ENCODE measurements at regions not wholly inside any gene's neighbourhood (a gene's known extent, or its start where the extent isn't known, plus 50 kb on each side); places are given as distances from the start of the nearest gene placed in this dataset.

DNA sequence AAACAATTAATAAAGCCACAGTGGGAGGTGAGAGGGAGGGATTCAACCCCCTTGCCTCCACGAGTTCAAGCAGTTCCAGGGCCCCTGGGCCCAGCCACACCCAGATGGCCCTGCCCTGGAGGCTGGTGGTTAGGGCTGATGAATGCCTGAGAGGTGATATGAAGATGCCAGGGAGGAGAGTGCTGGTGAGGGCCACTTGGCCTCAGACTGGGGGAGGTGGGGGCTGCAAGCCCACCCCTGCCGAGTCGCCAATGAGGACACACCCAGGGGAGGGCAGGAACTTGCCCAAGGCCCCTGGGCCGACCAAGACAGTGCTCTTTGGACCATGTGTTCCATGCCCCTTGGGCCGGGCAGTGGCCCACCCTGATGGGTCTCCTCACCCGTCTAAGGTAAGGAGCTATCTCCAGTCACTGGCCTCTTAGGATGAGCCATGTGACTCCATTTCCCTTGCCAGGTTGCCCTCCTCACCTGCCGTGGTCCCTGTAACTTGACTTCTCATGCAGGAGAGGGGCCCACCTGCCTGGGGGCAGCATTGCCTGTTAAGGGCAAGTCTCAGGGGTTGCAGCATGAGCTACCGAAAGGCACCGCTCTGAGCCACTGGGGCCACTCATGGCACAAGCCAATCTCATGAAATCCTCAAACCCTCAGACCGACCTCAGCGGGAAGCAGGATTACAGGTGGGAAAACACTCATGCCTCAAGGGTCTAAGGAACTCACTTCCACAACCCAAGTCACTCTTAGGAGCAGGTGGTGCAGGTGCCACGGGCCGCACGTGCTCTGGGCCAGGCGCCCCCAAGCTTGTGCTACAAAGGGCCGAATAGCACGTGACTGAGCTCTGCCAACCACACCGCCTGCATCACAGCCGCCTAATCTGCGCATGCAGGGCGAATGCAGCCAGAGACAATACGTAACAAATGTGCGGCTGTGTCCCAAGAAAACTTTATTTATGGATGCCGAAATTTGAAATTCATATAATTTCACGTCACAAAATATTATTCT lies 147.4 kb upstream of the MLN start:
- DNase-seq, result no peak

DNA sequence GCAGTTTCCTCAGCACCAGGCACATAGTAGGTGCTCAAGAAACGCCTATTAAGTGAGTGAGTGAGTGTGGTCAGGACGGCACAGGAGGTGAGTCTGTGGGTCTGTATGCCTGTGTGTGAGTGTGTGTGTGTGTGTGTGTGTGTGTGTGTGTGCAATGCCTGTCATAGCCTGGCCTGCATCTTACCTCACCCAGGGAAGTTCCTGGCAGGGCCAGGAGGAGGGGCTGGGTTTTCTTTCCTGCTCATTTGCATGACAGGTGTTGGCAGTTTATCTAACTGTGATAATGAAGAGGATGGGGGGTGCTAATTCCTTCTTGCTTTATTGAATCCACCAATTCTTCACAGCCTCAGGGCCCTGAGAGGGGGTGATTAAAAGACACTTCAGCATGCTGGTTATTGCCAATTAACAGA lies 146.7 kb upstream of the MLN start:
- no peak for DNase-seq

DNA sequence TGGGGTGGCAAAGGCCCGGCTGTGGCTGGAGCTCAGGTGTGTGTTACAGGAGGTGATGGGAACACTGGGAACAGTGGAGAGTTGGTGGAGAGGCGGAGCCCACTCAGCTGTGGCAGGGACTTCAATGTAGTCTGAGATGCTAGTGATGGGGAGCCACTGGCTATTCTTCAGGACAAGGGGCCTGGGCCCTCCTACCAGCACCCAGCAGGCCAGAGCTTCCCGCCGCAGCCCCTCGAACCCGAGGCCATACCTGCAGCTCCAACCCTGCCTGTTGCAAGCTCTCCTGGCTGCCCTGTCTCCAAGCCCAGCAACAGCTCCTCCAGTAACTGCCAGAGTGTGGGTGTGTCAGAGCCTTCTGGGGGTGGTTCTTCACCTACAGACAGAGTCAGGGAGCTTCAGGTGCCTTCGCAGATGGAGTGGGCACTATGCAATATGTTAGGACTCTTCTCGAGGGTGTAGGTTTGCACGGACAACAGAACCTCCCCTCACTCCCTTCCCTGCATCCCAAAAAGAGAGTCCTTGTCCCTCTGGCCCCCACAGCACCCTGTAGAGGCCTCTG lies 146.2 kb upstream of the MLN start:
- no peak for DNase-seq

DNA sequence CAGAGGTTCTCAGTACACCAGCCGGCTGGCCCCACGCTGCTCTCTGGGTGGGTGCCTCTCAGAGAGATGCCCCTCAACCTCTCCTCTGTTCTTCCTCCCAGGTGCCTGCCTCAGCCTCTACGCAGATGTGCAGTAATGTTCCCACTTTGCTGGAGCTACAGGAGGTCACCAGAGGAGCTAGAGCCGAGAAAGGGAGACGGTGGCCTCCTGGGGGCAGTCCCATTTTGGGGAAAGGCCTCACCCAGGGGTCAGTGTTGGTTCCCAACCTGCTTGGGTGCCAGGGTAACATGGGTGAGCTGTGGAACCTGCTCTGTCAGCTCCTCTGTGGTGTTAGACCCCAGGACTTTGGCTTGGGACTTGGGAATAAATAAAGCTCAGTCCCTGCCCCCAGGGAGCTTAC lies 145.3 kb upstream of the MLN start:
- no peak for DNase-seq

DNA sequence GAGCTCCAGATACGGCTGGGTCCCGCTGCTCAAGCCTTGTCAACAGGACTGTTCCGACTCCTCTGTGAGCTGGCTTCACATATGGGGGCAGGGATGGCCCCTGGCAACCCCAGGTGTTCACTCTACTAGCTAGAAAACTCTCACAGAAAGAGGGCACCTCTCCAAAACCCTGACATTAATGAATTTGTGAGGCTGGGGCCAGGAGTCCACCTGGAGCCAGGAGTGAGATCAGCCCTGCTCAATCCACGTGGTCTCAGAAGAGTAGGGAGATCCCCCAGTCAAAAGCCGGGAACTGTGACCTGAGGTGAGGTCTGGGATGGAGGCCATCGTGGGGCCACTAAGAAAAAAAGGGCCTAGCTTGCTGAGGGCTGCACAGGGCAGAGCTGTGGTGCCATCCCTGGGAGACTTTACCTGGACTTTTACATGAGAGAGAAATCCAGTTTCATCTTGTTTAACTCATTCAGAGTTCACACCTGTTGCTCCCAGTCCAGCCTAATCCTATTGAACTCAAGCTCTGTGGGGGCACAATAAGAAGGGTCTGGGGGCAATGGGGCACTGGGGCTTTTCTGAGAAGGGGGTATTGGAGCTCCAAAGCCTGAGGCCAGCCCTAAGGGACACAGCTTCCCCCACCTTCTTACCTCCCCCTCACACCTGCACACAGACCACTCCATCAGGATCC lies 144.3 kb upstream of the MLN start:
- DNase-seq, result no peak

DNA sequence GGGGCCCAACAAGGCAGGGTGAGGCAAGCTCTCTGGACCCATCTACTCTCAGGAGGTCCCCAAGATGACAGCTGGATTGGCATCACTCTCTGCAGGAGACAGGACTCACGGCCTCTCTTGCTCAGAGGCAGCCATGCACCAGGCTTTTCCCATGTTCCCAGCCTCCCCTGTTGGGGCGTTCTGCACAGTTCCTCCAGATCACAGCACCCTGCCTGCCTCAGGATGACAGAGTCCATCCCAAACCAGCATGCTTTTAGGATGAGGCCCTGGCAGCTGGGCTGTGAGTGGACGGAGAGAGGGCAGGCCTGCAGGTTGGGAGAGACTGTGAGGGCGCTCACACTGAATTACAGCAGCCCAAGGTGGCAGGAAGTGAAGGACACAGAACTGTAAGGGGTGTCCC lies 143.2 kb upstream of the MLN start:
- no peak for DNase-seq

DNA sequence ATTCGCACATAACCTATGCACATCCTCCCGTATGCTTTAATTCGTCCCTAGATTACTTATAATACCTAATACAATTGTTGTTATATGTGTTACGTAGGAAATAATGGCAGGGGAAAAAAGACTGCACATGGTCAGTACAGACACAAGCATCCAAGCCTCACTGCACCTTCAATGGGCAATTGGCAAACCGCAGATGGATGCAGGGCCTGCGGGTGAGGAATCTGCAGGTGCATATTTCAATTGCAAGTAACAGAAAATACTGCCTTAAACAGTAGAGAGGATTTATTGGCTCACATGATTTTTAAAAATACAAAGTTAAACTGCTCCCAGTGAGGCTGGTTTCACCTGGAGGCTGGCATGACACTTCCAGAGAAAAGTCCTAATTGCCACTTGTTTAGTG lies 142.1 kb upstream of the MLN start:
- no peak for DNase-seq

DNA sequence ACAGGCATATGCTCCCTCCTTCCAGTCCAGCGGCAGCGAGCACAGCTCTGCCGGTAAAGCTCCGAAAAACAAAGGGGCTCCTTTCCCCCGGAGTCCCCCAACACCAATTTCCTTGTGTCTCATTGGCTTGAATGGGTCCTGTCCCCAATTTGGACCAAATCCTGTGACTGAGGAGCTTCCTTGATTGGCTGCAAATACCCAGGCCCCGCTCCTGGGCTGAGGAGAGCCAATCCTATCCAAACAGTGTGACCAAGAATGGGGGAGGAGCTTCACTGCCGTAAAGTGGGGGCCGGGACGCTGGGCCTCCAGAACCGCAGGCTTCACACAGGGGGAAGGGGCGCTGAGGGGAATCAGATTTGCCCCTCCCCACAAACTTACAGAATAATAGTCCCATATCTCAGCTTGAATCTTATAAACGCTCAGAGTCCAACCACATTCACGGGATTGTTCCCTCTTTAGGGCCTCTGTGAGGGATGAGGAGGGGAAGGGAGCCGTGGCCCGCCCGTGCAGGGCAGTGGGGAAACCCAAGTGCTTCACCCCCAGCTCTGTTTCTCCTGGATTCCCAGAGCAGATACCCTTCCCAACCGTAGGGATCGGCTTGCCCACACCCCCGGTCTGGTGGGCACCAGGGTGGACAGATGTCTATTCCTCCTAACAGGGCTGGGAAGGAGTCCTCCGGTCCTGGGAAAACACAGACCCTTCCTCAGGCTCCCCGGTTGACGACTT lies 141.0 kb upstream of the MLN start:
- DNase-seq, result no peak

DNA sequence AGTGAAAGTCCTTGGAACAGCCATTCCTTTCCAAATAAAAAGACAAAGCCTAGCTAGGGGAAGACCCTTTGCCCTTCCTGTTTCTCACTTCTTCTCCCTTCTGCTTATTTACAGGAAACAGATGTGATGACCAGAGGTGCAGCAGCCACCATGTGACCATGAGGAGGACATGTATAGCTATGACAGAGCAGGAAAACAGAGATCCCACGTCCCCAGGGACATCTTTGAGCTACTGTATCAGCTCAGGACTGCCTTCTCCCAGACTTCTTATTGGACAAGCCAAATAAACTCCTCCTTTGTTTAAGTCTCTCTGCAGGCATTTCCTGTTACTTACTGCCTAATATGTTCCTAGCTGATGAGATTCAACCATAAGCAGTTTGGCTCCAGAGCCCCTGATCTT lies 133.1 kb upstream of the MLN start:
- no peak for DNase-seq

DNA sequence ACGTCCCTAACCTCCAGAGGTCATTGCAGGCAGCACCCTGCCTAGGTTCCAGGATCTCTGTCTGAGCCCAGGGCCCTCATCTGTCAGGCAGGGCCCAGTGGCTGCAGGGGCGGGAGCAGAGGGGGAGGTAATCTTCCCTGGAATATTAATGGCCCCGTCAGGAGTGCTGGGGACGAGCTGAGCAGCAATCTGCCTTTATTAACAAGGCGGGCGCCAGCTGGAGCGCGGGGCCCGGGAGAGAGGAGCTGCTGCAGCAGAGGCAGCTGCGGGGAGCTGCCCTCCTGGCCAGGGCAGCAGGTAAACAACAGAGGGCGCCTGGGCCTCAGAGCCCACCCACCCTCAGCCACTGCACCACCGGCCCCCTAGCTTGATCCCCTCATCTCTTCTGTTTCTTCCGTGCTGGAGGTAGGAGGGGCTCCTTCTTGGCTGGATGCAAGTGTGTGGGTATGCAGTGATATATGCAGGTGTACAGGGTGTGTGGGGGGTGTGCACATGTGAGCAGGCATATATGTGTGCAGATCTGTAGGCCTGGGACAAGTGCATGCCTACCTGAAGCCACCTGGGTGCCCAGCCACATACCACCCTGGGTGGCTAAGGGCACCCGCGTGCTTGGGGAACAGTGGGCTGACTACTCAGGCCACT lies 131.8 kb upstream of the MLN start:
- DNase-seq, result peak; percentile 31

DNA sequence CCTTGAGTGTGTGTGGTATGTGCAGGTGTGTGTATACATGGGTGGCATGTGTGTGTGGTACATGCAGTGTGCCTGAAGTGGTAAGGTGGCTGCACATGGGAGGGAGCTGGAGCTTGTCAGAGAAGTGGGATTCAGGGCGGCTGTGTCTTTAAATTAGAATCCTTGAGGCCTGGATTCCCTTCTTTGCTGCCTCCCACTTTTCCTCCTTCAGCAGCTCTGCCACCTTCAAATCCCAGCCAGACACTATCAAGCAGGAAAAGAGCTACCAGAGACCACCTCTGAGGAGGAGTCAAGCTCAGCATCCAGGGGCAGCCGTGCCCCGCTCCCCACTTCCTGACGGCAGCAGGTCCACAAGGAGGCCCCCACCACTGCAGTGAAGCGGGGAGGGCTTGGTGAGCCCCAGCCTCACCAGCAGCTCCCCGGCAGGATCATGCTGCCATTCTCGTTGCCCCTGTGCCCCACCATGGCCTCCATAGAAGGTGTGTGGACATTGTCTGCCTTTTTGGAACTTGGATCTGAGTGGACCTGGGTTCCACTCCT lies 131.0 kb upstream of the MLN start:
- DNase-seq, result no peak

DNA sequence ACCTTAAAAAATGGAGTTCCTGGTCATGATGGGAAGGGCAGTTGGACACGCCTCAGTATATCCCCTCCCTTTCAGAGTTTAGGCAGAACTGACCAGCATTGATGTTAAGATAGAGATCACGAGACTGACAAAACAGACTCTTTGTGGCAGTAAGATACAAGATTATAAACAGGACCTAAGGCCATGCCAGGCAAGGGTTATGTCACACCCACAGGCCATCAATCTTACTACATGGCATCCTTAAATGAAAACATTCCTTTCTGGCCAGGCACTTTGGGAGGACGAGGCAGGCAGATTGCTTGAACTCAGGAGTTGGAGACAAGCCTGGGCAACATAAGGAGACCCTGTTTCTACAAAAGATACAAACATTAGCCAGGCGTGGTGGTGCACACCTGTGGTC lies 129.3 kb upstream of the MLN start:
- DNase-seq, result no peak

DNA sequence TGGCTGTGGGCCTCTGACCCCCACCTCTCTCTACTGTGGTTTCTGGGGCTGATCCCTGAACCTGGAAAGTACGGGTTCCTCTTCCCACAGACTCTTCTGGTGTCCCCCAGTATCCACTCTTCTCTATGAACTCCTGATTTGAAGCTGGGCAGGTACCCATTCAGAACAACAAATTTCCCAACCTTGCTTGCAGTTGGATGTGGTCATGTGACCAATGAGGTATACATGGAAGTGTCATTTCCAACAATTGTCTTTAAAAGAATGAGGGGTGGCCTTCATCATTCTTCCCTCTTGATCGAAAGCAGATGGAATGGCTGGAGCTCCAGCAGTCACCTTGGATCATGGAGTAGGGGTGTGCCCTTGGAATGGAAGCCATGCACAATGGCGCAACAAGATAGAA lies 128.0 kb upstream of the MLN start:
- no peak for DNase-seq

DNA sequence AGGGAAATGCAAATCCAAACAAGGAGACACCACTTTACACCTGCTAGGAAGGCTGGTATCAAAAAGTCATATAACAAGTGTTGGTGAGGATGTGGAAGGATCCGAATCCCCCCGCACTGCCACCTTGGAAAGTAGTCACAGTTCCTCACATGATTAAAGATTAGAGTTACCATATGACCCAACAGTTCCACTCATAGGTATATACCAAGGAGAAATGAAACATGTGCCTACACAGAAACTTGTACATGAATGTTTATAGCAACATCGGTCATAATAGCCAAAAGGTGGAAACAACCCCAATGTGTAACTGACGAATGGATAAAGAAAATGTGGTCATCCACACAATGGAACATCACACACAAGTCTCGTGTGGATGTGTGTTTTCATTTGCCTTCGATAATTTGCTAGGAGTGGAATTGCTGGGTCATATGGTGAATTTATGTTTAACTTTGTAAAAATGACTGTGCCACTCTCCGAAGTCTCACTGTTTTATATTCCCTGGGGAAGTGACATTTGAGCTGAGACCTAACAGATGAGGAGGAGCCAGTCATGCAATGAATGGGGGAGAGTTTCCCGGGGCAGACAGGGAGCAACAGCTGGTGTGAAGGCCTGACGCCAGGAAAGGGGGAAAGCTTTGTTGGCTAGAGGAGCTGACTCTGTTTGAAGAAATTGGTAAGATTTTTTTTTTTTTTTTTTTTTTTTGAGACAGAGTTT lies 125.9 kb upstream of the MLN start:
- peak; percentile 64 for DNase-seq

DNA sequence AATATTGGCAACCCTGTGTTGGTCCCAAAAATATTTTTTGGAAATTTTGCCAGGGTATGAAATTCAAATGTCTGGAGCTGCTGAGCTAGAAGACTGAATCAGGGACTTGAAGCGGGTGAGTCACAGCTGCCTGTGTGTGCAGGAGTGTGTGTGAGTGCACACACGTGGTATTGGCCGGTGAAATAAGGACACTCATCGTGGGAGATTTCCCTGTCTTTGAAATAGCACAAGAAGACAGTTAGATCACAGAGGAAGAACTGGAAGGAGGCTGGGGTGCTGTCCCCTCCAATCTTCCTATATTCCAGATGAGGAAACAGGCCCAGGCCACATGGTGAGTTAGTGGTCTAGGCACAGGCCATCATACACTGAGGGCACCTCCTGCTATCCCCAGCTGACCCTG lies 123.8 kb upstream of the MLN start:
- no peak for DNase-seq

DNA sequence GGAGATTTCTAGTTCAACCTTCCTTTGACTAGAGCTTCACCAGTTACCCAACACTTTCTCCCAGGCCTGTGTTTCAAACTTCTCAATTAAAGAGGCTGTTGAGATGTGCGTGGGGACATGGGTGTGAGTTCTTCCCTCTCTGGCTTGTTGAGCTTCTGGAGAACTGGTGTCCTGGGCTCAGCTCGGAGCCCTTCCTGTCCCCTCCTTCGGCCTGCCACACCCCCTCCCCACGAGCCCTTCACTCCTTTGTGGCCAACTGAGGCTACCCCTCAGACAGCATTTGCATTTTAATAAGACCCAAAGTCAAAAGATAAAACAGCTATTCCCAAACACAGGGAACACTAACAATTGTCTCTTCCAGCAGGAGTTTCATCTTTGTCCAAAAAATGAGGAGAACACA lies 123.3 kb upstream of the MLN start:
- DNase-seq, result no peak

DNA sequence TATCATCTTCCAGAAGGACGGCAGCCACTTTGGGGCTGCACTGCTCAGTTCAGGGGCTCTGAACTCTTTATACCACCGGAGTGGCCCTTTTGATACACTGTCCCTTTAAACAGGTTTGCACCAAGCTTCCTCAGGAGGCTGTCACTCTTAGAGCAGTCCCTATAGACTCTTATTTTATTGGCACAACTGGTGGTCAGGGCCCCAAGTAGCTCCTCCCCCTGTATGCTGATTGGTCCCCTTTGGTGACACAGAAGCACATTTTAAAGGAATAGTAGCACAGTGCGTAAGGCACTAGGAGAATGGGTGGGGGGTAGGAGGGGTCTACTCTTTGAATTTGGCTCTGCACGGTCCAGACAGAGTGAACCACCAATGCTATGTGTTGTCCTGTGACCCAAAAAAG lies 122.6 kb upstream of the MLN start:
- DNase-seq, result no peak

DNA sequence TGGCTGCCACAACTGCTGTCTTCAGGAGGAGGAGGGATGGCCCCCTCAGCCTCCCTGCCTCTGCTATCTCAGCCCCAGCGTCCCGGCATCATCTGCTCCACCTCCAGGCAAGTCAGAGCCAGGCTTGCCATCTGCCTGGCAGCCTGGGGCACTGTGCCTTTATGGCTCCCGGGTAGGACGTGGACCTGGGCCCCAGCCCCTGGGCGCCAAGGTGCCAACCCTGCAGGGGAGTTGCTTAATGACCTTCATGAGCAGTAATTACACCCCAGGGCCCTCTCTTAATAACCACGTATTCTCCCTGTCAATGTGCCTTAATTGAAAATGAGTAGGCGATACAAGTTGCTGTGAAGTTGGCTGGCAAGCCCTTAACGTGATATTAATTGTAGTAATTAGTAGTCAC lies 122.1 kb upstream of the MLN start:
- DNase-seq, result no peak

DNA sequence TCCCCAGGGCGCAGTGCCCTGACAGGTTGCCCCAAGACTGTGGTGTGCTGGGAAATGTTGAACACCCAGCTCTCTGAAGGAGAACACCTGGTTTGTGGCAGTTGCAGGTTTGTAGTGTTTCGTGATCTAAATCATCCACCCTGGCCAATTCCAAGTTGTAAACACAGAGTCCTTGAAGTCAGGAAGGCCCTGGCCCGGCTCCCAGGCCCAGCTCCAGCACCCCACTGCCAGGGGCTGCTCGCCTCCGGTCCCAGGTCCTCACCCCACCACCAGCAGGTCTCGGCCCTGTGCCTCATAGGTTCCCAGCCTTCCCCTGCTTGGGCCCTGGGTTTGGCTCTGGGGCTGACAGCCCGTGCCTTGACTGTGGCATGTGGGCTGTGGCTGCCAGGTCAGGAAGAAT lies 121.4 kb upstream of the MLN start:
- DNase-seq, result no peak

DNA sequence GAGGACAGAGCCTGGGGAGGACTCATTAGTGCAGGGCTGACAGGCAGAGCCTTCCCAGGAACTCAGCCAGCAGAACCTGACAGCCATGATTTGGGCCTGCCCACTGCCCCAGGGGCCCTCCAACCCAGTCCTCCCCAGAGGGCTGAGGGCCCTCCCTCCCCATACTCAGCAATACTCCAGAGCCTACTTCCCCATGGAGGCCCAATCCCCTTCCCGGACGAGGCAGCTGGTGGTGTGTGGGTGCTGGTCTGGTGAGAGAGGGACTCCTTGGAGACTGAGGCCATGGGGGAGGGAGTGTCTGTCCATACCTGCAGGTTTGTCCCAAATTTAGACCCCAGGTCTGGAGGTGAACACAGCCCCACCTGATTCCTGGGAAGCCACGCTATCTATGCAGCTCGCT lies 120.9 kb upstream of the MLN start:
- DNase-seq, result no peak

Data from renal pelvis (tissue), 1 donor.